GM12878 (cell line): ENCODE measurements at regions not wholly inside any gene's neighbourhood (a gene's known extent, or its start where the extent isn't known, plus 50 kb on each side); places are given as distances from the start of the nearest gene placed in this dataset.

ENCODE experiments used
- ATAC-seq: fragments of 200-7000 bp; cut with Tn5 transposase; 3 replicates; pipeline ENCODE4 v1.9.1; 2020; ENCODE audit warnings: mild to moderate bottlenecking, moderate library complexity
- BruUV-seq: library from RNA; stranded (reverse); fragments of 400-500 nt; replicated peaks from 2 replicates; lab custom pipeline; 2021; lab: Mats Ljungman, UMichigan
- CTCF ChIA-PET: fragments of 300-600 bp; sonication (Branson Sonifier 250); formaldehyde crosslinking; extraction: SDS; loops from one replicate; lab custom pipeline; 2021; ENCODE audit warnings: inconsistent platforms; lab: Yijun Ruan, JAX
- POLR2A ChIA-PET: fragments of 350-600 bp; formaldehyde crosslinking; extraction: SDS; loops from one replicate; lab custom pipeline; 2021; ENCODE audit warnings: inconsistent platforms; lab: Charles Lee
- RAD21 ChIA-PET: fragments of 300-600 bp; sonication (Branson Sonifier 250); formaldehyde crosslinking; loops from one replicate; lab custom pipeline; 2023; ENCODE audit warnings: antibody characterized with exemption; ENCODE audit not compliant: unreplicated experiment; lab: Charles Lee
- SMC1A ChIA-PET: fragments of 300-600 bp; sonication (Branson Sonifier 250); formaldehyde crosslinking; loops from one replicate; lab custom pipeline; 2023; ENCODE audit not compliant: unreplicated experiment, uncharacterized antibody; lab: Charles Lee
- DNase-seq: peaks from one replicate; pipeline ENCODE4 v3.0.0-alpha.2; 2011; ENCODE audit warnings: low read depth, low spot score
- FAIRE-seq: peaks from 3 replicates; lab custom pipeline; 2011; peaks lifted over from hg19 to GRCh38; lab: Jason Lieb, UNC
- H2AFZ ChIP-seq: 2 replicates; pipeline ENCODE4 v1.6.0; 2011; ENCODE audit warnings: low read depth, low read length, control low read depth; ENCODE audit not compliant: control insufficient read depth
- H3K27ac ChIP-seq: 2 replicates; pipeline ENCODE4 v1.5.1; 2011; ENCODE audit warnings: control low read depth; ENCODE audit not compliant: control insufficient read depth, insufficient read depth
- H3K27me3 ChIP-seq, 2 experiments: replicated peaks in 1 of 2; 2 replicates each; pipeline versions ENCODE4 v1.6.0 to v1.6.1; 2011; ENCODE audit warnings: low read length in 1 of 2; ENCODE audit not compliant: control insufficient read depth in 2 of 2, insufficient read depth in 2 of 2
- H3K36me3 ChIP-seq, 2 experiments: 2 replicates each; pipeline ENCODE4 v1.5.1; 2011; ENCODE audit warnings: low read length in 1 of 2; ENCODE audit not compliant: control insufficient read depth in 2 of 2, insufficient read depth in 2 of 2
- H3K4me1 ChIP-seq: 2 replicates; pipeline ENCODE4 v1.6.1; 2011; ENCODE audit warnings: mild to moderate bottlenecking, low read length, moderate library complexity, mixed read lengths; ENCODE audit not compliant: control insufficient read depth, insufficient read depth
- H3K4me2 ChIP-seq: 2 replicates; pipeline ENCODE4 v1.6.0; 2011; ENCODE audit warnings: control low read depth; ENCODE audit not compliant: control insufficient read depth, insufficient read depth
- H3K4me3 ChIP-seq: fragments of 200-600 bp; sonication (generic); 2 replicates; pipeline ENCODE4 v1.5.1; 2016
- H3K79me2 ChIP-seq: 2 replicates; pipeline ENCODE4 v1.6.0; 2011; ENCODE audit warnings: low read length; ENCODE audit not compliant: control insufficient read depth, insufficient read depth
- H3K9ac ChIP-seq: 2 replicates; pipeline ENCODE4 v1.8.0; 2011; ENCODE audit warnings: low read length, control low read depth, mixed read lengths; ENCODE audit not compliant: control insufficient read depth, insufficient read depth
- H3K9me3 ChIP-seq: replicated peaks from 3 replicates; pipeline ENCODE4 v1.5.1; 2011; ENCODE audit warnings: mild to moderate bottlenecking, low read length; ENCODE audit not compliant: control insufficient read depth, insufficient read depth
- H4K20me1 ChIP-seq: 2 replicates; pipeline ENCODE4 v1.6.0; 2011; ENCODE audit not compliant: control insufficient read depth, insufficient read depth
- ATF7 ChIP-seq: fragments of 450-650 bp; IDR thresholded peaks from 2 replicates; pipeline ENCODE4 v1.6.1; 2016; ENCODE audit warnings: low read depth, mild to moderate bottlenecking
- BCL11A ChIP-seq: IDR thresholded peaks from 2 replicates; pipeline ENCODE4 v1.6.1; 2011; ENCODE audit warnings: low read depth, low read length
- BRCA1 ChIP-seq: IDR thresholded peaks from 2 replicates; pipeline ENCODE4 v1.6.1; 2011; ENCODE audit warnings: low read depth, low read length, improper control_type of control experiment
- EP300 ChIP-seq, 2 experiments: fragments of 150-350 bp in 1 of 2; IDR thresholded peaks; 2 replicates each; pipeline ENCODE4 v1.6.1; 2011 to 2012; ENCODE audit warnings: low read depth in 2 of 2, low read length in 2 of 2, borderline replicate concordance in 1 of 2, improper control_type of control experiment in 1 of 2, inconsistent platforms in 1 of 2; ENCODE audit not compliant: control insufficient read depth in 1 of 2
- GABPA ChIP-seq: IDR thresholded peaks from 2 replicates; pipeline ENCODE4 v1.6.1; 2014; ENCODE audit warnings: antibody characterized with exemption, low read depth, mild to moderate bottlenecking, inconsistent platforms
- HDAC6 ChIP-seq: fragments of 200-600 bp; sonication (generic); IDR thresholded peaks from one replicate; pipeline ENCODE4 v1.8.0; 2017; ENCODE audit warnings: antibody characterized with exemption; ENCODE audit not compliant: unreplicated experiment
- MEF2A ChIP-seq: IDR thresholded peaks from 2 replicates; pipeline ENCODE4 v1.6.1; 2011; ENCODE audit warnings: low read depth, mild to moderate bottlenecking, low read length, moderate library complexity; ENCODE audit not compliant: insufficient read depth
- MYB ChIP-seq: fragments of 150-350 bp; IDR thresholded peaks from 2 replicates; pipeline ENCODE4 v1.6.1; 2014; ENCODE audit warnings: mild to moderate bottlenecking, low read depth, low read length, borderline replicate concordance
- NBN ChIP-seq: fragments of 450-650 bp; IDR thresholded peaks from 2 replicates; pipeline ENCODE4 v1.6.1; 2016
- PAX5 ChIP-seq: IDR thresholded peaks from 2 replicates; pipeline ENCODE4 v1.6.1; 2011; ENCODE audit warnings: low read depth, low read length, borderline replicate concordance
- POLR2AphosphoS2 ChIP-seq: IDR thresholded peaks from 2 replicates; pipeline ENCODE4 v1.6.1; 2011; ENCODE audit warnings: low read depth, mild to moderate bottlenecking, low read length, improper control_type of control experiment, moderate library complexity
- SMAD5 ChIP-seq: IDR thresholded peaks from 2 replicates; pipeline ENCODE4 v1.6.1; 2016; ENCODE audit warnings: antibody characterized with exemption, low read depth
- SUPT20H ChIP-seq: IDR thresholded peaks from 2 replicates; pipeline ENCODE4 v1.6.1; 2011; ENCODE audit warnings: low read depth, mild to moderate bottlenecking, low read length, moderate library complexity, borderline replicate concordance; ENCODE audit not compliant: control insufficient read depth
- TARDBP ChIP-seq: IDR thresholded peaks from 2 replicates; pipeline ENCODE4 v1.6.1; 2016; ENCODE audit warnings: borderline replicate concordance
- YY1 ChIP-seq: IDR thresholded peaks from 2 replicates; pipeline ENCODE4 v1.6.1; 2011; ENCODE audit warnings: low read depth, mild to moderate bottlenecking, low read length
- ZSCAN29 ChIP-seq: fragments of 450-650 bp; IDR thresholded peaks from 2 replicates; pipeline ENCODE4 v1.6.1; 2017; ENCODE audit warnings: mild to moderate bottlenecking, moderate library complexity
- WGBS: methylation state at CpG from one replicate; pipeline ENCODE4 v1.1.6; 2016; ENCODE audit warnings: low lambda C conversion rate; ENCODE audit not compliant: insufficient replicate concordance, insufficient coverage; ENCODE audit errors: missing lambda C conversion rate; 5-methylcytosine and 5-hydroxymethylcytosine counted together
- in situ Hi-C: fragments of 300-500 bp; cut with MboI; formaldehyde crosslinking; loops from 9 replicates; pipeline ENCODE4 v1.14.3; 2018; ENCODE audit warnings: mixed read lengths
- intact Hi-C: fragments of 100-400 bp; cut with micrococcal nuclease; formaldehyde crosslinking; loops from one replicate; pipeline ENCODE4 v1.14.2; 2022; ENCODE audit not compliant: unreplicated experiment
- TF ChIP-seq, protein P1 (sequence below): fragments of 450-650 bp; conservative IDR thresholded peaks from 2 replicates; pipeline ENCODE4 v1.6.1; 2017; ENCODE audit warnings: mild to moderate bottlenecking, moderate library complexity
- TF ChIP-seq, protein P2 (sequence below): fragments of 450-650 bp; IDR thresholded peaks from 2 replicates; pipeline ENCODE4 v1.6.1; 2017; ENCODE audit warnings: low read depth, mild to moderate bottlenecking, moderate library complexity
- TF ChIP-seq, protein P3 (sequence below): fragments of 450-650 bp; IDR thresholded peaks from 2 replicates; pipeline ENCODE4 v1.6.1; 2017; ENCODE audit warnings: mild to moderate bottlenecking, moderate library complexity

DNA sequence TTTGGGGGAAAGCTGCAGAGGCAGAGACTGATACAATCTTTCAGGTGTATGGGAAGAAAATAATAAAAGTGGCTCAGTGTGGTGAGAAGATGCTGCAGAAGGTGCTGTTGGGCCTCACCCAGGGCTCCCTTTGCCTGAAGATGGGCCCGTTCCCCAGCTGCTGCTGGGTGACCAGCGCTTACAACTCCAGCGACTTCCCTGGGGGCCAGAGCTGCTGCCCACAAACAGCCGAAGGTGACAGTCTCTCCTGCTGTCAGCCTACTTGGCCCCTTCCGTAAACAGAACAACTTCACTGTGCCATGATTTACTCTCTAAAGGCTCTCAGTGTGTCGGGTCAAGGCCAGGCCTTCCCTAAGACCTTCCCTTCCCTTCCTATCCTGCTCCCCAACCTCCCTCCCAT is 93.6 kb upstream of the PCBD1 start:
- intact Hi-C loops = no loop called here
- no peak for TF ChIP-seq EP300 (IDR thresholded peaks at IDR 0.05; ENCODE audit: borderline replicate concordance in 1 of 2, control insufficient read depth in 1 of 2, low read depth in 2 of 2, low read length in 2 of 2)
- TF ChIP-seq BRCA1 = no peak
- TF ChIP-seq ZSCAN29 = no peak
- no peak for TF ChIP-seq MYB
- no peak for TF ChIP-seq HDAC6
- TF ChIP-seq SUPT20H = no peak
- no peak for TF ChIP-seq PAX5
- no peak for TF ChIP-seq YY1
- TF ChIP-seq, protein P1, sequence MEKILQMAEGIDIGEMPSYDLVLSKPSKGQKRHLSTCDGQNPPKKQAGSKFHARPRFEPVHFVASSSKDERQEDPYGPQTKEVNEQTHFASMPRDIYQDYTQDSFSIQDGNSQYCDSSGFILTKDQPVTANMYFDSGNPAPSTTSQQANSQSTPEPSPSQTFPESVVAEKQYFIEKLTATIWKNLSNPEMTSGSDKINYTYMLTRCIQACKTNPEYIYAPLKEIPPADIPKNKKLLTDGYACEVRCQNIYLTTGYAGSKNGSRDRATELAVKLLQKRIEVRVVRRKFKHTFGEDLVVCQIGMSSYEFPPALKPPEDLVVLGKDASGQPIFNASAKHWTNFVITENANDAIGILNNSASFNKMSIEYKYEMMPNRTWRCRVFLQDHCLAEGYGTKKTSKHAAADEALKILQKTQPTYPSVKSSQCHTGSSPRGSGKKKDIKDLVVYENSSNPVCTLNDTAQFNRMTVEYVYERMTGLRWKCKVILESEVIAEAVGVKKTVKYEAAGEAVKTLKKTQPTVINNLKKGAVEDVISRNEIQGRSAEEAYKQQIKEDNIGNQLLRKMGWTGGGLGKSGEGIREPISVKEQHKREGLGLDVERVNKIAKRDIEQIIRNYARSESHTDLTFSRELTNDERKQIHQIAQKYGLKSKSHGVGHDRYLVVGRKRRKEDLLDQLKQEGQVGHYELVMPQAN = no peak
- TF ChIP-seq, protein P2, sequence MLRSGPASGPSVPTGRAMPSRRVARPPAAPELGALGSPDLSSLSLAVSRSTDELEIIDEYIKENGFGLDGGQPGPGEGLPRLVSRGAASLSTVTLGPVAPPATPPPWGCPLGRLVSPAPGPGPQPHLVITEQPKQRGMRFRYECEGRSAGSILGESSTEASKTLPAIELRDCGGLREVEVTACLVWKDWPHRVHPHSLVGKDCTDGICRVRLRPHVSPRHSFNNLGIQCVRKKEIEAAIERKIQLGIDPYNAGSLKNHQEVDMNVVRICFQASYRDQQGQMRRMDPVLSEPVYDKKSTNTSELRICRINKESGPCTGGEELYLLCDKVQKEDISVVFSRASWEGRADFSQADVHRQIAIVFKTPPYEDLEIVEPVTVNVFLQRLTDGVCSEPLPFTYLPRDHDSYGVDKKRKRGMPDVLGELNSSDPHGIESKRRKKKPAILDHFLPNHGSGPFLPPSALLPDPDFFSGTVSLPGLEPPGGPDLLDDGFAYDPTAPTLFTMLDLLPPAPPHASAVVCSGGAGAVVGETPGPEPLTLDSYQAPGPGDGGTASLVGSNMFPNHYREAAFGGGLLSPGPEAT = no peak
- TF ChIP-seq POLR2AphosphoS2 = no peak
- no peak for TF ChIP-seq BCL11A
- no peak for TF ChIP-seq GABPA
- TF ChIP-seq, protein P3, sequence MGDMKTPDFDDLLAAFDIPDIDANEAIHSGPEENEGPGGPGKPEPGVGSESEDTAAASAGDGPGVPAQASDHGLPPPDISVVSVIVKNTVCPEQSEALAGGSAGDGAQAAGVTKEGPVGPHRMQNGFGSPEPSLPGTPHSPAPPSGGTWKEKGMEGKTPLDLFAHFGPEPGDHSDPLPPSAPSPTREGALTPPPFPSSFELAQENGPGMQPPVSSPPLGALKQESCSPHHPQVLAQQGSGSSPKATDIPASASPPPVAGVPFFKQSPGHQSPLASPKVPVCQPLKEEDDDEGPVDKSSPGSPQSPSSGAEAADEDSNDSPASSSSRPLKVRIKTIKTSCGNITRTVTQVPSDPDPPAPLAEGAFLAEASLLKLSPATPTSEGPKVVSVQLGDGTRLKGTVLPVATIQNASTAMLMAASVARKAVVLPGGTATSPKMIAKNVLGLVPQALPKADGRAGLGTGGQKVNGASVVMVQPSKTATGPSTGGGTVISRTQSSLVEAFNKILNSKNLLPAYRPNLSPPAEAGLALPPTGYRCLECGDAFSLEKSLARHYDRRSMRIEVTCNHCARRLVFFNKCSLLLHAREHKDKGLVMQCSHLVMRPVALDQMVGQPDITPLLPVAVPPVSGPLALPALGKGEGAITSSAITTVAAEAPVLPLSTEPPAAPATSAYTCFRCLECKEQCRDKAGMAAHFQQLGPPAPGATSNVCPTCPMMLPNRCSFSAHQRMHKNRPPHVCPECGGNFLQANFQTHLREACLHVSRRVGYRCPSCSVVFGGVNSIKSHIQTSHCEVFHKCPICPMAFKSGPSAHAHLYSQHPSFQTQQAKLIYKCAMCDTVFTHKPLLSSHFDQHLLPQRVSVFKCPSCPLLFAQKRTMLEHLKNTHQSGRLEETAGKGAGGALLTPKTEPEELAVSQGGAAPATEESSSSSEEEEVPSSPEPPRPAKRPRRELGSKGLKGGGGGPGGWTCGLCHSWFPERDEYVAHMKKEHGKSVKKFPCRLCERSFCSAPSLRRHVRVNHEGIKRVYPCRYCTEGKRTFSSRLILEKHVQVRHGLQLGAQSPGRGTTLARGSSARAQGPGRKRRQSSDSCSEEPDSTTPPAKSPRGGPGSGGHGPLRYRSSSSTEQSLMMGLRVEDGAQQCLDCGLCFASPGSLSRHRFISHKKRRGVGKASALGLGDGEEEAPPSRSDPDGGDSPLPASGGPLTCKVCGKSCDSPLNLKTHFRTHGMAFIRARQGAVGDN = no peak
- TF ChIP-seq ATF7 = no peak
- no peak for TF ChIP-seq NBN
- TF ChIP-seq TARDBP = no peak
- no peak for TF ChIP-seq MEF2A
- no peak for TF ChIP-seq SMAD5
- TF ChIP-seq, all 136 proteins: peak for 0
- H3K36me3 ChIP-seq = no peaks in the 10 kb centered on the region
- no peaks in the 10 kb centered on the region for H3K27me3 ChIP-seq
- H3K9ac ChIP-seq = no peak overlapping the region
- H3K79me2 ChIP-seq = no peaks in the 10 kb centered on the region
- no peak for FAIRE-seq
- no peak for DNase-seq
- H2AFZ ChIP-seq = peak overlapping the region; percentile 6
- 92% methylated on average over 6 of the region's 6 CpGs for WGBS
- BruUV-seq = no TSS peak
- H4K20me1 ChIP-seq = no peaks in the 10 kb centered on the region
- ChIA-PET CTCF (interaction anchor here (1.1 kb wide), 1 partner anchor 15 kb away, joined by 3 read pairs; no protein-coding TSS in a partner anchor), RAD21 (interaction anchor here (0.9 to 1.4 kb wide), 2 partner anchors 9 to 13 kb away, joined by 4 read pairs; no protein-coding TSS in a partner anchor), SMC1A (interaction anchor here (0.5 to 2.1 kb wide), 4 partner anchors 9 to 712 kb away, joined by 3 to 8 read pairs (median 4); no protein-coding TSS in a partner anchor), POLR2A (no interaction called here)
- 0 out of 2 replicates have a peak overlapping the region, but pooled peaks have one; percentile 0 for H3K4me2 ChIP-seq
- no peak overlapping the region for H3K4me3 ChIP-seq
- in situ Hi-C loops = no loop called here
- peaks cover 21% of the 10 kb centered on the region for H3K4me1 ChIP-seq
- H3K9me3 ChIP-seq = no peaks in the 10 kb centered on the region
- ATAC-seq = peak; percentile 13; the same call in 2 of the 3 replicates
- peak overlapping the region; percentile 23 for H3K27ac ChIP-seq
